Lower leg skin (tissue), 3 donors: ENCODE measurements at regions not wholly inside any gene's neighbourhood (a gene's known extent, or its start where the extent isn't known, plus 50 kb on each side); places are given as distances from the start of the nearest gene placed in this dataset.

Experiments used
- CTCF ChIP-seq, 3 donors: fragments of 450-650 bp; IDR thresholded peaks; one replicate each; pipeline ENCODE4 v1.5.1; 2016; ENCODE audit warnings: antibody characterized with exemption in 3 of 3, mild to moderate bottlenecking in 3 of 3, moderate library complexity in 2 of 3
- POLR2A ChIP-seq, 2 donors: fragments of 450-650 bp; IDR thresholded peaks; one replicate each; pipeline ENCODE4 v1.6.1; 2016 to 2017; ENCODE audit warnings: antibody characterized with exemption in 2 of 2, mild to moderate bottlenecking in 1 of 2, moderate library complexity in 1 of 2

- TF ChIP-seq CTCF (IDR thresholded peaks at IDR 0.05) (no peak), POLR2A (IDR thresholded peaks at IDR 0.05) (no peak)
These were observed 127.6 kb downstream of the IPMK start for GRCh38 chr10:58140054-58140453.
